Nephron progenitor cell (in vitro differentiated cells): ENCODE measurements at regions not wholly inside any gene's neighbourhood (a gene's known extent, or its start where the extent isn't known, plus 50 kb on each side); places are given as distances from the start of the nearest gene placed in this dataset.

Source experiments
- DNase-seq: peaks from one replicate; pipeline ENCODE4 v3.0.0; 2021
- H3K27ac Mint-ChIP-seq: 2 replicates; pipeline ENCODE4 v1.8.0; 2021; ENCODE audit warnings: mild to moderate bottlenecking, moderate library complexity, mixed read lengths
- H3K27me3 Mint-ChIP-seq: 2 replicates; pipeline ENCODE4 v1.8.0; 2021; ENCODE audit warnings: mild to moderate bottlenecking, low read depth, mixed read lengths; ENCODE audit not compliant: poor library complexity
- H3K36me3 Mint-ChIP-seq: 2 replicates; pipeline ENCODE4 v1.8.0; 2021; ENCODE audit warnings: low read depth, mixed read lengths
- H3K4me1 Mint-ChIP-seq: 2 replicates; pipeline ENCODE4 v1.8.0; 2021; ENCODE audit warnings: mixed read lengths
- H3K4me3 Mint-ChIP-seq: 2 replicates; pipeline ENCODE4 v1.8.0; 2021; ENCODE audit warnings: mild to moderate bottlenecking, moderate library complexity, mixed read lengths
- H3K9me3 Mint-ChIP-seq: 2 replicates; pipeline ENCODE4 v1.8.0; 2021; ENCODE audit warnings: mild to moderate bottlenecking, moderate library complexity, mixed read lengths
- CTCF ChIP-seq: fragments of 200-600 bp; sonication (generic); IDR thresholded peaks from 2 replicates; pipeline ENCODE4 v1.5.0; 2021; ENCODE audit warnings: antibody characterized with exemption

- peaks cover under 1% of the 10 kb centered on the region for H3K9me3 Mint-ChIP-seq
- H3K27me3 Mint-ChIP-seq: peaks cover 9% of the 10 kb centered on the region
- peak overlapping the region; percentile 59 for H3K27ac Mint-ChIP-seq
- no peaks in the 10 kb centered on the region for H3K36me3 Mint-ChIP-seq
- DNase-seq: no peak
- TF ChIP-seq CTCF: no peak
- peaks cover 89% of the 10 kb centered on the region for H3K4me1 Mint-ChIP-seq
- peak overlapping the region; percentile 12 for H3K4me3 Mint-ChIP-seq
Observed at GRCh38 chr2:8537562-8538155, 144.2 kb upstream of the ID2 start.

GRCh38 chr2:8538531-8538930 lies 143.3 kb upstream of the ID2 start:
- TF ChIP-seq CTCF: no peak
- no peak for DNase-seq
- Mint-ChIP-seq H3K27me3 (peaks cover 7% of the 10 kb centered on the region), H3K27ac (no peak overlapping the region), H3K9me3 (no peaks in the 10 kb centered on the region), H3K36me3 (no peaks in the 10 kb centered on the region), H3K4me3 (no peak overlapping the region), H3K4me1 (peaks cover 96% of the 10 kb centered on the region)

GRCh38 chr2:8538931-8539621 lies 142.8 kb upstream of the ID2 start:
- H3K36me3 Mint-ChIP-seq: no peaks in the 10 kb centered on the region
- peaks cover 7% of the 10 kb centered on the region for H3K27me3 Mint-ChIP-seq
- no peak for DNase-seq
- H3K4me1 Mint-ChIP-seq: peaks cover 96% of the 10 kb centered on the region
- no peak overlapping the region for H3K27ac Mint-ChIP-seq
- no peak for TF ChIP-seq CTCF
- no peaks in the 10 kb centered on the region for H3K9me3 Mint-ChIP-seq
- H3K4me3 Mint-ChIP-seq: no peak overlapping the region

- no peaks in the 10 kb centered on the region for H3K36me3 Mint-ChIP-seq
- no peaks in the 10 kb centered on the region for H3K9me3 Mint-ChIP-seq
- no peak for TF ChIP-seq CTCF
- DNase-seq: no peak
- peak overlapping the region; percentile 83 for H3K27ac Mint-ChIP-seq
- H3K4me3 Mint-ChIP-seq: no peak overlapping the region
- H3K27me3 Mint-ChIP-seq: peaks cover 7% of the 10 kb centered on the region
- peaks cover 96% of the 10 kb centered on the region for H3K4me1 Mint-ChIP-seq
Observed at GRCh38 chr2:8539743-8540551, 141.9 kb upstream of the ID2 start.

DNA sequence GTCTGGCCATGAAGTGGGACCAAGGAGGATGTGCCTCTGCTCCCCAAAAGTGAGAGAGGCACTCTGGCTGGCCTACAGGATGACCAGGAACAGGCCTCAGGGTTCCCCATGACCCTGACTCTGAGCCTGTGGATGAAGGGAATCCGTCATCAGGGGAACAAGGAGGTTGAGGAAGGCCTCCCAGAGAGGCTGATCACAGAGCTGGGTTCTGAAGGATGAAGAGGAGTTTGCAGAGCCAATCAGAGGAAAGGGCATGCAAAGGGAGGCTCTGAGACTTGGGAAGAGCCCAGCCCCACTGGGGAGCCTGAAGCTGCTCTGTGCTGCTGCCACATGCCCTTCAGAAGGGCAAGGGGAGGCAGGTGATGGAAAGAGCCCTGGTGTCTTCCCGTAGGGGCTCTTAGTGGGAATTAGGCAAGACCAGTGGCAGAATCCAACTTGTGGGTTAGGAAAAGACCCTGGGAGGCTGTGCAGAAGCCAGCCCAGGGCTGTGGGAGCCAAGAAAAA lies 141.3 kb upstream of the ID2 start:
- no peak overlapping the region for H3K27ac Mint-ChIP-seq
- H3K36me3 Mint-ChIP-seq: no peaks in the 10 kb centered on the region
- DNase-seq: no peak
- no peaks in the 10 kb centered on the region for H3K9me3 Mint-ChIP-seq
- H3K4me3 Mint-ChIP-seq: no peak overlapping the region
- TF ChIP-seq CTCF: no peak
- H3K27me3 Mint-ChIP-seq: peaks cover 7% of the 10 kb centered on the region
- peaks cover 91% of the 10 kb centered on the region for H3K4me1 Mint-ChIP-seq
